ENCODE measurements at regions not wholly inside any gene's neighbourhood (a gene's known extent, or its start where the extent isn't known, plus 50 kb on each side); places are given as distances from the start of the nearest gene placed in this dataset.
A peak's percentile ranks its signal among the peaks of the same experiment; 100 is the strongest.
"Not testable (repeated sequence)": the region's sequence is repeated elsewhere in the genome, so short reads cannot be mapped to it uniquely, and the experiment has no call there.

DNA sequence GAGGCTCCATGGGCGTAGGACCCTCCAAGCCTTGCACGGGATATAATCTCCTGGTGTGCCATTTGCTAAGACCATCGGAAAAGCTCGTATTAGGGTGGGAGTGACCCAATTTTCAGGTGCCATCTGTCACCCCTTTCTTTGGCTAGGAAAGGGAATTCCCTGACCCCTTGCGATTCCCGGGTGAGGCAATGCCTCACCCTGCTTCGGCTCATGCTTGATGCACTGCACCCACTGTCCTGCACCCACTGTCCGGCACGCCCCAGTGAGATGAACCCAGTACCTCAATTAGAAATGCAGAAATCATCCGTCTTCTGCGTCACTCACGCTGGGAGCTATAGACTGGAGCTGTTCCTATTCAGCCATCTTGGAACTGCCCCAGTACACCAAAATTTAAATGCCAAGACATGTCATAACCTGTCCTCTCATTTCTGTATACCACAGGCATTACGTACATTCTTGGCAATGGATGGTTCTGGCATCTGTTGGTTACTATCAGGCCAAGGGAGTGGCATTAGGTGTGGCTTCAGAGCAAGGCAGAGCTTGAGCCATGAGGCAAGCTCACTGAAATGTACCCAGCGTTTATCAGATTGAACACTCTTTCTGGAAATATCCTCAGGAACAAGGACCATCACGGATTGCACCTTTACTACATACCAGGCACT is 95.4 kb upstream of the GALNT18 start:
- no peak for DNase-seq (ENCODE audit: low read depth)

DNA sequence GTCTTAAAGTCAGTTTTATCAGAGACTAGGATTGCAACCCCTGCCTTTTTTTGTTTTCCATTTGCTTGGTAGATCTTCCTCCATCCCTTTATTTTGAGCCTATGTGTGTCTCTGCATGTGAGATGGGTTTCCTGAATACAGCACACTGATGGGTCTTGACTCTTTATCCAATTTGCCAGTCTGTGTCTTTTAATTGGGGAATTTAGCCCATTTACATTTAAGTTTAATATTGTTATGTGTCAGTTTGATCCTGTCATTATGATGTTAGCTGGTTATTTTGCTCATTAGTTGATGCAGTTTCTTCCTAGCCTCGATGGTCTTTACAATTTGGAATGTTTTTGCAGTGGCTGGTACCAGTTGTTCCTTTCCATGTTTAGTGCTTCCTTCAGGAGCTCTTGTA is 93.3 kb upstream of the GALNT18 start:
- DNase-seq (ENCODE audit: low read depth): not testable (repeated sequence)

GRCh38 chr11:11710556-11710955 is 88.8 kb upstream of the GALNT18 start:
- no peak for DNase-seq (ENCODE audit: low read depth)

- no peak for DNase-seq (ENCODE audit: low read depth)
Measured at GRCh38 chr11:11709447-11710239, 87.8 kb upstream of the GALNT18 start.

- DNase-seq (ENCODE audit: low read depth): no peak
Measured at GRCh38 chr11:11708256-11708655, 86.5 kb upstream of the GALNT18 start.

GRCh38 chr11:11706028-11706427 is 84.2 kb upstream of the GALNT18 start:
- no peak for DNase-seq (ENCODE audit: low read depth)

- DNase-seq (ENCODE audit: low read depth): no peak
Measured at GRCh38 chr11:11703885-11704284, 82.1 kb upstream of the GALNT18 start.

GRCh38 chr11:11701070-11701469 is 79.3 kb upstream of the GALNT18 start:
- peak; percentile 48 for DNase-seq (ENCODE audit: low read depth)

DNA sequence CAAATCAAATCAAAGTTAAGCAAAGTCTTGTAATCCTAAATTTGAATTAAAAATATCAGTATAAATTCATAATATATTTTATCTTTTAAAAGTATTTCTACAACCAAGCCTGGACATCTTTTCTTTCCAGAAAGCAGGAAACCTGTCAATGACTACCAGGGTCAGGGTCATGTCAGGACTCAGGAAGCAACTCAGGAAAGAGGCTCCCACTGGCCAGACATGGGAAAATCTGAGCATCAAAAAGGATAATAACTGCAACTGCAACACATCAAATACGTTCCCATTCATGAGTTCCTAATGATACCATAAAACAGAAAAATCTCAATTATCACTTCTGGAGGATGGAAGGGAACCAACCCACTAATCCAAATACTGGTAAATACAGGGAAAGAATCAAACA is 76.0 kb upstream of the GALNT18 start:
- DNase-seq (ENCODE audit: low read depth): no peak

DNA sequence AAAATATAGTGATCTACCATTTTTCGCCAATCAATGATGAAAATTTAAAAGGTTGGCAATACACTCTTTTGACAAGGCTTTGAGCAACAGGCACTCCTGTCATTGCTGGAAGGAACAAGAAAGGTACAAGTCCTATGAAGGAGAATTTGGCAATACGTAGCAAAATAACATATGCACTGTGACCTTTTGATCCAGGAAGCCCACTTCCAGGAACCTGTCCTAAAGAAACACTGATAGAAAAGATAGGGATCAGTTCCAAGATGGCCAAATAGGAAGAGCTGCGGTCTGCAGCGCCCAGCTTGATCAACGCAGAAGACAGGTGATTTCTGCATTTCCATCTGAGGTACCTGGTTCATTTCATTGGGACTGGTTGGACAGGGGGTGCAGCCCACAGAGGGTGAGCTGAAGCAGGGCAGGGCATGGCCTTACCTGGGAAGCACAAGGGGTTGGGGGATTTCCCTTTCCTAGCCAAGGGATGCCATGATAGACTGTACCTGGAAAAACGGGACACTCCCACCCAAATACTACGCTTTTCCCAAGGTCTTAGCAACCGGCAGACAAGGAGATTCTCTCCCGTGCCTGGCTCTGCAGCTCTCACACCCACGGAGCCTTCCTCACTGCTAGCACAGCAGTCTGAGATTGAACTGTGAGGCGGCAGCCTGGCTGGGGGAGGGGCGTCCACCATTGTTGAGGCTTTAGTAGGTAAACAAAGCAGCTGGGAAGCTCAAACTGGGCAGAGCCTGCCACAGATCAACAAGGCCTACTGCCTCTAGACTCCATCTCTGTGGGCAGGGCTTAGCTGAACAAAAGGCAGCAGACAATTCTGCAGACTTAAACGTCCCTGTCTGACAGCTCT is 69.7 kb upstream of the GALNT18 start:
- DNase-seq (ENCODE audit: low read depth): no peak

DNA sequence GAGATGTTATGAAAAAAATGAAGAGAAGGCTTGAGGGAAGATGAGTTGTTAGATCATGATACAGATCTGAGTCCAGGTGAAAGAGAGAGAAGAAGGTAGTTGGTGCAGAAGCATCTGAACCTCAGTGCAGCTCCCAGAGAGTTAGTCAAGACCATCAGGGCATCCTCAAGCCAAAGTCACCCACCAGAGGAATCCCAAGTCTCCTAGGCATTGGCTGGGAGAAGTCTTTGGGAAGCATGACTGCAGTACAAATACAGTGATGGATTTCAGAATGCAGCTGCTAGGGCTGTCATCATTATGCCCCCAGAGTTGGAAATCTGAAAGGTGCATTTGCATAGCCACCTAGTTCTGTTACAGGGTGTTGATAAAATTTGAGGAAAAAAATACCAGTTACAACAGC is 59.7 kb upstream of the GALNT18 start:
- DNase-seq (ENCODE audit: low read depth): no peak

DNA sequence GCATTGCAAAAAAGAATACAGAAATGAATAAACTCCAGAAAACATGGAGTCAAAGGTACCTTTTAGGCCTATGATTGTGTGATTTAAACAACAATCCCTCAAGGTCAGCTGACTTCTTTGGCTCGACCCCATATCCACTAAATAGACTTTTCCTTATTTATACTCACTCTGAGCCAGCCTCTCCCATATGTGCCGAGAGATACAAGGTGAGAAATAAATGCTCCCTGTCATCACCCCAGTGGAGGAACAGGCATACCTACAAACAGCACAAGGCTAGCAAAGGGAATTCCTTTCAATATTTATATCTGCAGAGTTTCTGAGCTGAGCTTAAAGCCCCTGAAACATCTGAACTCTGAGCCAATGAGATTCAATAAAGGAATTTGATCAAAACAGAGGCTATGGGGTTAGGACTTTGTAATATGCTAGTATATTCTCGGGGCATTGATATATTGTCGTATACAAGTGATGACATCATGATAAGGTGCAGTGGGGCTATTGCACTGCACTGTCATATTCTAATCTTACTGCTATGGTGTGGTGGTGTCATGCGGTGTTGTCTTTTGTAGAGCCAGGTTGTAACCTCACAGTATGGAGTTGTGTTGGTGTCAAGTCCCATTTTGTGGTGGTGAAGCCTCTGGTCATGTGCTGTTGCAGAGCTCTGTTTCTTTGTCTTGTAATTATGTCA is 56.0 kb upstream of the GALNT18 start:
- DNase-seq (ENCODE audit: low read depth): no peak

- DNase-seq (ENCODE audit: low read depth): no peak
Measured at GRCh38 chr11:11675671-11676181, 53.9 kb upstream of the GALNT18 start.

- DNase-seq (ENCODE audit: low read depth): no peak
Measured at GRCh38 chr11:11672789-11673188, 51.0 kb upstream of the GALNT18 start.

GRCh38 chr11:11672101-11672500 is 50.3 kb upstream of the GALNT18 start:
- DNase-seq (ENCODE audit: low read depth): no peak
